Neuronal stem cell (in vitro differentiated cells): ENCODE measurements at regions not wholly inside any gene's neighbourhood (a gene's known extent, or its start where the extent isn't known, plus 50 kb on each side); places are given as distances from the start of the nearest gene placed in this dataset.

Experiments used
- DNase-seq: peaks from one replicate; pipeline ENCODE4 v3.0.0-alpha.2; 2013; ENCODE audit warnings: low spot score
- H2AFZ ChIP-seq: one replicate; pipeline ENCODE4 v1.6.1; 2013; ENCODE audit warnings: mild to moderate bottlenecking, low read length, inconsistent platforms
- H2AK5ac ChIP-seq: 2 replicates; pipeline ENCODE4 v1.6.1; 2013; ENCODE audit warnings: low read depth, mild to moderate bottlenecking, inconsistent platforms, low read length, moderate library complexity, mixed read lengths
- H2BK120ac ChIP-seq: 2 replicates; pipeline ENCODE4 v1.6.1; 2013; ENCODE audit warnings: low read depth, mild to moderate bottlenecking, inconsistent platforms, low read length, moderate library complexity, mixed read lengths
- H2BK12ac ChIP-seq: one replicate; pipeline ENCODE4 v1.6.1; 2013; ENCODE audit warnings: low read length, inconsistent platforms
- H2BK15ac ChIP-seq: 2 replicates; pipeline ENCODE4 v1.6.1; 2013; ENCODE audit warnings: mild to moderate bottlenecking, low read length, inconsistent platforms, mixed read lengths
- H2BK5ac ChIP-seq: one replicate; pipeline ENCODE4 v1.6.1; 2013; ENCODE audit warnings: inconsistent platforms, mild to moderate bottlenecking, low read length, moderate library complexity
- H3K14ac ChIP-seq: one replicate; pipeline ENCODE4 v1.6.1; 2013; ENCODE audit warnings: low read length, inconsistent platforms
- H3K18ac ChIP-seq: 2 replicates; pipeline ENCODE4 v1.6.1; 2013; ENCODE audit warnings: low read length, inconsistent platforms
- H3K23ac ChIP-seq: 2 replicates; pipeline ENCODE4 v1.6.1; 2013; ENCODE audit warnings: low read depth, mild to moderate bottlenecking, mixed read lengths, low read length, inconsistent platforms; ENCODE audit not compliant: poor library complexity
- H3K27ac ChIP-seq: replicated peaks from 3 replicates; pipeline ENCODE4 v1.5.1; 2013; ENCODE audit warnings: low read length, inconsistent platforms
- H3K27me3 ChIP-seq, 3 experiments: 2 replicates each; pipeline ENCODE4 v1.6.1; 2013; ENCODE audit warnings: low read length in 3 of 3, mild to moderate bottlenecking in 2 of 3, inconsistent platforms in 1 of 3, low read depth in 1 of 3, mixed read lengths in 1 of 3, moderate library complexity in 1 of 3; ENCODE audit not compliant: control insufficient read depth in 3 of 3, insufficient read depth in 3 of 3
- H3K36me3 ChIP-seq, 2 donors: replicated peaks in 1 of 2; 2 replicates each; pipeline ENCODE4 v1.6.1; 2013; ENCODE audit warnings: low read length in 2 of 2; ENCODE audit not compliant: control insufficient read depth in 2 of 2, insufficient read depth in 2 of 2
- H3K4ac ChIP-seq: 2 replicates; pipeline ENCODE4 v1.6.1; 2013; ENCODE audit warnings: inconsistent platforms, mild to moderate bottlenecking, low read length, moderate library complexity
- H3K4me1 ChIP-seq, 2 donors: 1 replicate in 1 of 2; 2 replicates in 1 of 2; pipeline ENCODE4 v1.6.1; 2013; ENCODE audit warnings: low read length in 2 of 2, low read depth in 1 of 2; ENCODE audit not compliant: control insufficient read depth in 2 of 2, insufficient read depth in 1 of 2
- H3K4me2 ChIP-seq: one replicate; pipeline ENCODE4 v1.6.1; 2013; ENCODE audit warnings: mild to moderate bottlenecking, low read length, inconsistent platforms; ENCODE audit not compliant: insufficient read depth, poor library complexity, severe bottlenecking
- H3K4me3 ChIP-seq, 2 donors: 2 replicates each; pipeline ENCODE4 v1.5.1; 2013; ENCODE audit warnings: low read length in 2 of 2, mild to moderate bottlenecking in 2 of 2, inconsistent platforms in 1 of 2, moderate library complexity in 1 of 2
- H3K79me1 ChIP-seq: one replicate; pipeline ENCODE4 v1.6.1; 2013; ENCODE audit warnings: low read depth, mild to moderate bottlenecking, inconsistent platforms, low read length, moderate library complexity
- H3K9ac ChIP-seq: one replicate; pipeline ENCODE4 v1.6.1; 2013; ENCODE audit warnings: mild to moderate bottlenecking, low read depth, low read length, inconsistent platforms; ENCODE audit not compliant: poor library complexity
- H3K9me3 ChIP-seq, 2 donors: replicated peaks in 1 of 2; 2 replicates each; pipeline versions ENCODE3 to v1.6.1; 2013; ENCODE audit warnings: low read length in 2 of 2, mild to moderate bottlenecking in 2 of 2, inconsistent platforms in 1 of 2, low read depth in 1 of 2, mixed read lengths in 1 of 2, moderate library complexity in 1 of 2; ENCODE audit not compliant: control insufficient read depth in 2 of 2, insufficient read depth in 1 of 2
- H4K8ac ChIP-seq: one replicate; pipeline ENCODE4 v1.6.1; 2013; ENCODE audit warnings: low read depth, mild to moderate bottlenecking, inconsistent platforms, low read length, moderate library complexity
- H4K91ac ChIP-seq: one replicate; pipeline ENCODE4 v1.6.1; 2013; ENCODE audit warnings: low read length, low read depth, mild to moderate bottlenecking, inconsistent platforms; ENCODE audit not compliant: poor library complexity
- WGBS, 2 donors: extraction: QIAGEN DNeasy Blood & Tissue Kit; methylation state at CpG; one replicate each; pipeline ENCODE4 v1.1.7; 2013; ENCODE audit warnings: missing lambda C conversion rate in 2 of 2, mixed read lengths in 1 of 2; ENCODE audit not compliant: insufficient read length in 2 of 2, insufficient replicate concordance in 1 of 2; ENCODE audit errors: extremely low coverage in 2 of 2; 5-methylcytosine and 5-hydroxymethylcytosine counted together

- Histone ChIP-seq H2BK15ac (no peak overlapping the region), H4K91ac (no peak overlapping the region), H3K9ac (no peak overlapping the region), H2BK120ac (no peak overlapping the region), H4K8ac (no peak overlapping the region), H3K79me1 (no peaks in the 10 kb centered on the region), H3K23ac (no peak overlapping the region), H3K4ac (no peak overlapping the region), H2AK5ac (no peak overlapping the region), H3K36me3 (no peaks in the 10 kb centered on the region), H2BK12ac (no peak overlapping the region), H3K27ac (no peak overlapping the region), H3K14ac (no peak overlapping the region), H2AFZ (no peak overlapping the region), H3K4me3 (no peak overlapping the region), H3K18ac (no peak overlapping the region), H2BK5ac (no peak overlapping the region), H3K27me3 (no peaks in the 10 kb centered on the region), H3K4me2 (no peak overlapping the region), H3K4me1 (peaks cover 2 to 18% of the 10 kb centered on the region in 2 donors), H3K9me3 (no peaks in the 10 kb centered on the region)
- no peak for DNase-seq
- WGBS, 2 donors = no CpG with 5 or more reads among the region's 2 CpGs
Observed at GRCh38 chr3:168548719-168549118, 453.0 kb upstream of the GOLIM4 start.

DNA sequence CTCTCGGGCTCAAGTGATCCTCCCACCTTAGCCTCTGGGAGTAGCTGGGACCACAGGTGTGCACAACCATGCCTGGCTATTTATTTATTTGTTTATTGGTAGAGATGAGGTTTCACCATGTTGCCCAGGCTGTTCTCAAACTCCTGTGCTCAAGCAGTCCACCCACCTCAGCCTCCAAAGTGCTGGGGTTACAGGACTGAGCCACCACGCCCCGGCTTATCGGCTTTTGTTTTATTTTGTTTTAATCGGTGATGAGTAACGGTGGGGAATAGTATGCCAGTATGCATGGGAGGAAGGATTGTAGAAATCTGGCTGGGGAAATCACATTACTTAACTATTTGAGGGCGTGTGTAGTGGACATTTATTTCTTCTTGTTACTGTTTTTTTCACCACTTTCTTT is 451.0 kb upstream of the GOLIM4 start:
- Histone ChIP-seq H3K14ac (no peak overlapping the region), H3K79me1 (no peaks in the 10 kb centered on the region), H3K4ac (no peak overlapping the region), H3K4me1 (peaks cover 2 to 18% of the 10 kb centered on the region in 2 donors), H3K27ac (no peak overlapping the region), H3K9ac (no peak overlapping the region), H3K27me3 (no peaks in the 10 kb centered on the region), H3K23ac (no peak overlapping the region), H2AK5ac (no peak overlapping the region), H2BK120ac (no peak overlapping the region), H3K4me2 (no peak overlapping the region), H2BK5ac (no peak overlapping the region), H2BK15ac (no peak overlapping the region), H4K91ac (no peak overlapping the region), H3K18ac (no peak overlapping the region), H2AFZ (no peak overlapping the region), H3K4me3 (no peak overlapping the region), H2BK12ac (no peak overlapping the region), H4K8ac (no peak overlapping the region), H3K9me3 (no peaks in the 10 kb centered on the region), H3K36me3 (no peaks in the 10 kb centered on the region)
- WGBS, 2 donors = 100% methylated on average over 2 of the region's 7 CpGs; no CpG with 5 or more reads in 1 of the 2 donors
- DNase-seq = no peak

DNA sequence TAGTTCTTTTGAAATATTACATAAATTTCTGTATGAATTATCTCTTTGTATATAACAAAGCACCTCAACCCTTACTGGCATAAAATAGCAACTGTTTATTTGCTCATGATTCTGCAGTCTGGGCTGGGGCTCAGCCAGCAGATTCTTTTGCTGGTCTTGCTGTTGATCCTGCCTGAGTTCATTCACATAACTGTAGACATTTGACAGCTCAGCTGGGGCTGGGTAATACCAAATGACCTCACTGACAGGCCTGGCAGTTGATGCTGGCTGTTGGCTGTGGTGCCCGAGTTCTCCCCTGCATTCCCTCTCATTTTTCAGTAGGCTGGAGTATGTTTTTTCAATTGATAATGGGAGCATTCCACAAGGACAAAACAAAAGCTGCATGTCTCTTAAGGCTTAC is 449.9 kb upstream of the GOLIM4 start:
- Histone ChIP-seq H3K36me3 (no peaks in the 10 kb centered on the region), H3K79me1 (no peaks in the 10 kb centered on the region), H3K4ac (no peak overlapping the region), H3K27me3 (no peaks in the 10 kb centered on the region), H3K4me1 (peaks cover 2 to 16% of the 10 kb centered on the region in 2 donors), H3K27ac (no peak overlapping the region), H4K91ac (no peak overlapping the region), H3K9ac (no peak overlapping the region), H3K23ac (no peak overlapping the region), H3K18ac (no peak overlapping the region), H2BK120ac (no peak overlapping the region), H3K9me3 (no peaks in the 10 kb centered on the region), H4K8ac (no peak overlapping the region), H2BK15ac (no peak overlapping the region), H2BK12ac (no peak overlapping the region), H3K14ac (no peak overlapping the region), H2AK5ac (no peak overlapping the region), H3K4me3 (no peak overlapping the region), H3K4me2 (no peak overlapping the region), H2AFZ (no peak overlapping the region), H2BK5ac (no peak overlapping the region)
- DNase-seq = no peak
- WGBS, 2 donors = no CpG with 5 or more reads among the region's 1 CpG

- H3K4me3 ChIP-seq = no peak overlapping the region
- no peaks in the 10 kb centered on the region for H3K27me3 ChIP-seq
- no peak overlapping the region for H3K18ac ChIP-seq
- no peak overlapping the region for H4K91ac ChIP-seq
- no peaks in the 10 kb centered on the region for H3K36me3 ChIP-seq
- no peak overlapping the region for H2AFZ ChIP-seq
- no peak overlapping the region for H2BK15ac ChIP-seq
- no peak overlapping the region for H3K27ac ChIP-seq
- no peak overlapping the region for H3K4me2 ChIP-seq
- H2BK120ac ChIP-seq = no peak overlapping the region
- H3K79me1 ChIP-seq = no peaks in the 10 kb centered on the region
- H3K9me3 ChIP-seq = no peaks in the 10 kb centered on the region
- H3K4ac ChIP-seq = no peak overlapping the region
- no peak overlapping the region for H3K23ac ChIP-seq
- H3K4me1 ChIP-seq = peaks cover 2 to 9% of the 10 kb centered on the region in 2 donors
- H4K8ac ChIP-seq = no peak overlapping the region
- no peak overlapping the region for H2BK5ac ChIP-seq
- no peak overlapping the region for H2BK12ac ChIP-seq
- DNase-seq = no peak
- H2AK5ac ChIP-seq = no peak overlapping the region
- H3K14ac ChIP-seq = no peak overlapping the region
- H3K9ac ChIP-seq = no peak overlapping the region
Observed at GRCh38 chr3:168544097-168544957, 448.6 kb upstream of the GOLIM4 start.
